Ascending aorta (tissue), 2 donors: ENCODE measurements at regions not wholly inside any gene's neighbourhood (a gene's known extent, or its start where the extent isn't known, plus 50 kb on each side); places are given as distances from the start of the nearest gene placed in this dataset.
"Not testable (repeated sequence)": the region's sequence is repeated elsewhere in the genome, so short reads cannot be mapped to it uniquely, and the experiment has no call there.

Source experiments
- DNase-seq, 2 donors: peaks; one replicate each; pipeline ENCODE4 v3.0.0-alpha.2; 2019; ENCODE audit warnings: low spot score in 2 of 2
- H3K27ac ChIP-seq, 2 donors: fragments of 200-600 bp; sonication (generic); one replicate each; pipeline ENCODE4 v1.5.1; 2016 to 2017; ENCODE audit warnings: mild to moderate bottlenecking in 1 of 2
- H3K27me3 ChIP-seq: fragments of 200-600 bp; sonication (generic); one replicate; pipeline ENCODE4 v1.5.1; 2017
- H3K36me3 ChIP-seq, 2 donors: fragments of 200-600 bp; sonication (generic); one replicate each; pipeline ENCODE4 v1.5.1; 2016
- H3K4me1 ChIP-seq, 2 donors: fragments of 200-600 bp; sonication (generic); one replicate each; pipeline ENCODE4 v1.5.1; 2016 to 2017; ENCODE audit warnings: mild to moderate bottlenecking in 1 of 2
- H3K4me3 ChIP-seq, 2 donors: fragments of 200-600 bp; sonication (generic); one replicate each; pipeline ENCODE4 v1.5.1; 2016 to 2017; ENCODE audit warnings: mild to moderate bottlenecking in 1 of 2
- H3K9me3 ChIP-seq, 2 donors: fragments of 200-600 bp; sonication (generic); one replicate each; pipeline ENCODE4 v1.5.1; 2016
- intact Hi-C: fragments of 100-400 bp; cut with DNase I; formaldehyde crosslinking; loops from one replicate; pipeline ENCODE4 v1.15.1; 2023

DNA sequence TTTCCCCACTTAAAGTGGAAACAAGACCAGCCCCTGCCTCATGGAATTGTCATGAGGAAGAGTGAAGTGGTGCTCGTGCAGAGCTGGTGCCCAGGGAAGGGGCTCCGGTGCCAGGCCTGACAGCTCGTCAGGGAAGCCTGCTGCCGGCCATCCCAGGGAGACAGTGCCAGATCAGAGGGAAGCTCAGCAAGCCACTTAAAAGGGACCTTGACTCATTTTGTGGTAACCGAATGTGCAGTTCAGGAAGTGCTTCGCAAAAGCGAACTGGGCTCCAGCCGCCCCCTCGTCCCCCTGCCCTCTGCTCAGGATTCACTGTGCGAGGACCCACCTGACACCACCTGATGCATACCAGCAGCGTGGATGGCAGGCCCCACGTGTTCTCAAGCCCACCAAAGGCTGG lies 209.6 kb upstream of the PLGLB2 start:
- intact Hi-C loops, H3K36me3 ChIP-seq, H3K4me3 ChIP-seq, H3K27ac ChIP-seq, H3K4me1 ChIP-seq, DNase-seq, H3K9me3 ChIP-seq, H3K27me3 ChIP-seq: not testable (repeated sequence)

DNA sequence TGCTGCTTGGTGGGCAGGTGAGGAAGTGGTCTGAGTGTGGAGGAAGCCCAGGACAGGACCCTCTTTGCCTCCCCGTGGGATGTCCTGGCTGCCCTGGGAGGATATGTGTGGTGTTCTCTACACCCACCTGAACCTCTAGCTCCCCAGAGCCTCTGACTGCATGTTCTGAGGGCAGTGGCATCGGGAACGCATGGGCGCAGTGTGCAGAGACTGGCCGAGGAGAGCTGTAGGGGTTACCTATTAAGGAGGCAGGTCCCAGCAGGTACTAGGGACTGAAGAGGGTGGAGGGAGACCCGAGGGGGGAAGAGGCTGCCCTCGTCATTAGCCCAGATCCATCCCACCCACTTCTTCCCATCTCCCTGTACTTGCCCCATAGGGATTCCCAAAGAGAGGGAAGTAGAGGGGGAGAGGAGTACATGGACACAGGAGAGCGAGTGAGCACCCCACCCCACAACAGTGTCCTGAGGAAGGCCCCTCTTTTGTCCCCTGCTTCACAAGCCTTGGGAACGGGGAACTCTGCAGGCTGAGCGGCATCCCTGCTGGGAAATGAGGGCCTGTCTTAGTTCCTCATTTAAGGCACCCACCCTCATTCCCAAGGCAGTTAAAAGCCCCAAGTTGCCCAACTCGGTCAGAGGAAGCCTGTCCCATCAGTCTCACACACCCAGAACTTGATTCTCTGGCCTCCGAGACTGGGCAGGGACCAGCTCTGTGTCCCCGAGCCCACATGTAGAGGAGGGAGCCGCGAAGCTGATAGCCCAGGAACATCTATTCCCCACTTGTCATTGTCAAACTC lies 208.5 kb upstream of the PLGLB2 start:
- H3K9me3 ChIP-seq, intact Hi-C loops, H3K27me3 ChIP-seq, H3K27ac ChIP-seq, H3K36me3 ChIP-seq, H3K4me3 ChIP-seq, DNase-seq, H3K4me1 ChIP-seq: not testable (repeated sequence)

GRCh38 chr2:87540242-87540641 lies 207.6 kb upstream of the PLGLB2 start:
- H3K27me3 ChIP-seq, intact Hi-C loops, H3K4me1 ChIP-seq, H3K27ac ChIP-seq, H3K9me3 ChIP-seq, DNase-seq, H3K4me3 ChIP-seq, H3K36me3 ChIP-seq: not testable (repeated sequence)

GRCh38 chr2:87542599-87543174 lies 205.2 kb upstream of the PLGLB2 start:
- H3K27ac ChIP-seq, H3K9me3 ChIP-seq, H3K4me3 ChIP-seq, H3K36me3 ChIP-seq, H3K4me1 ChIP-seq, intact Hi-C loops, H3K27me3 ChIP-seq, DNase-seq: not testable (repeated sequence)

GRCh38 chr2:87543797-87544196 lies 204.1 kb upstream of the PLGLB2 start:
- H3K4me1 ChIP-seq, intact Hi-C loops, H3K27ac ChIP-seq, H3K9me3 ChIP-seq, H3K36me3 ChIP-seq, H3K27me3 ChIP-seq, DNase-seq, H3K4me3 ChIP-seq: not testable (repeated sequence)

DNA sequence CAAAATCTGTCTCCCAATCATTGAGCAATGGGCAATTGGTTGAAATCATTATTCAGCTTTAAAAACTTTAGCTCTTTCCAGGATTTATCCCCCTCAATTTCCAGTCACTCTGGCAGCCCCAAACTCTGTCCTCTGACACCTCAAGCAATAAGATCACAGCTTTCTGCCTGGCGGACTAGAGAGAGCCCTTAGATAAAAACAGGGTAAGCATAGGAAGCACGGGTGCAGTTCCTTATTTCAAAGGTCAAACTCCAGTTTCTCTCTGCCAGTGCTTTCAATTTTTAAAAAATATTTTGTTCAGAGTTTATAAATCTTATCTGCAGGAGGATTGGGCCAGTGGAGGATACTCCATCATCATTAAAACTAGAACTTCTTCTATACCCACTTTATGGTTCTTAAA lies 200.8 kb upstream of the PLGLB2 start:
- H3K36me3 ChIP-seq, DNase-seq, intact Hi-C loops, H3K4me1 ChIP-seq, H3K27ac ChIP-seq, H3K9me3 ChIP-seq, H3K27me3 ChIP-seq, H3K4me3 ChIP-seq: not testable (repeated sequence)

- H3K9me3 ChIP-seq, H3K36me3 ChIP-seq, intact Hi-C loops, DNase-seq, H3K27me3 ChIP-seq, H3K4me3 ChIP-seq, H3K27ac ChIP-seq, H3K4me1 ChIP-seq: not testable (repeated sequence)
Observed at GRCh38 chr2:87547966-87548365, 199.9 kb upstream of the PLGLB2 start.

GRCh38 chr2:87548681-87549536 lies 199.0 kb upstream of the PLGLB2 start:
- H3K27ac ChIP-seq, intact Hi-C loops, H3K9me3 ChIP-seq, H3K4me3 ChIP-seq, H3K27me3 ChIP-seq, H3K4me1 ChIP-seq, DNase-seq, H3K36me3 ChIP-seq: not testable (repeated sequence)

DNA sequence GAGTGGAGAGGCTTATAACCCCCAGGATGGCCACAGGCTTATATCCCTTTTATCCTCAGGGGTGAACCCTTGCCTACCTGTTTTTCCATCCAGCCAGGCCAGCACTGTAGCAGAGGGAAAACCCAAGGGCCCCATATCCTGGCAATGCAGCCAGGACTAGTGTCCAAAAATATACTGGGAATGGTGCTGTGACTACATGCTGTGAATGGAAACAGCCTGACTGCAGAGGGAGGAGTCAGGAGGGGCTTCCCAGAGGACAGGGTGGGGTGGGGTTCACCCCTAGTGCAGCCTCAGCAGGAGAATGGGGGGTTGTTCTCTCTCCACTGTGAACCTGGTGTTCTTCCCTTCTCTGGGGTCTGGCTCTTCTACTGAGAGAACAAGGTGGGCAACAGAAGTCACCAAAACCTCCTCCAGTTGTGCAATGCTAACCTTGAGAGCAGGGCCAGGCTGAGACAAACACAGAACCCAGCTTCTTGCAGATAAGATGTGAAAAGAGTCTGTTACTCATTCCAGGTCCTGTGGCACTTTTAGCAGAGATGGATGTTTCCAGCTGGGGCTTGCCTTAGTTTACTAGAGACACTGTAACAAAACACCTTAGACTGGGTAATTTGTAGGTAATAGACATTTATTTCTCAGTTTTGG lies 198.2 kb upstream of the PLGLB2 start:
- H3K4me3 ChIP-seq, H3K9me3 ChIP-seq, H3K27me3 ChIP-seq, H3K27ac ChIP-seq, H3K36me3 ChIP-seq, DNase-seq, H3K4me1 ChIP-seq, intact Hi-C loops: not testable (repeated sequence)

DNA sequence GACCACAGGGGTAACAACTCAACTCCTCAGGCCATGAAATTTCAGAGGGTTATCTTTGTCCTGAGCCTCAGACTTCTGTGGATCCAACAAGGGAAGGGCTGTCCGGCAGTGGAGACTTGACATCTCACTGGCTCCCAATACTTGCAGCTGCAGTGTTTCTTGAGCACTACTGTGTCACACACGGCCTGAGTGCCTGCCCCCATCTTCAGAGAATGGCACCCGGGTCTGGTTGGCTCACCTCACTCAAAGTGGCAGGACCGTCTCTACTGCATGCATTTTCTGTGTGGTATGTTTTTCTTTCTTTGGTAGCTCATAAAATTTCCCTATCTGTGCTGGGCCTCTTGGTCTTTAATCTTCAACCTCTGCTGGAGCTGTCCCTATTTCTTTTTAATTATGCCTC lies 193.2 kb upstream of the PLGLB2 start:
- intact Hi-C loops, H3K36me3 ChIP-seq, H3K27me3 ChIP-seq, H3K9me3 ChIP-seq, H3K27ac ChIP-seq, H3K4me3 ChIP-seq, H3K4me1 ChIP-seq, DNase-seq: not testable (repeated sequence)

DNA sequence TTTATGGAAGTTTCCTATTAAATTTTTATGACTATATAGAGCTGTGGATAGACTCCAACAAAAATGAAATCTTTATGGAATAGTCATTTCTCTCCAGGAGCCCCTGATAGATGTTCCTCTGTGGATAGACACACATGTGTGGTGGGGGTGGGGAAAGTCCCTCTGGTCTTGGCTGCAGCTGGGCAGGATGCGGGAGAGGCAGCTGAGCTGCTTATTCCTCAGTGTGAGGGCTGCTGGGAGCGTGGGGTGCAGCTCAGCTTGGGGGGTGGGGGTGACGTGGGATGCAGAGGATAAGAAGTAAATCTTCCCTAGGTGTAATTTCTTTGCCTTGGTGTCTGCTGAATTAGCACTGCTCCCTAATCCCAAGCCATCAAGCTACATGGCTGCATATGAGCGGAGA lies 192.8 kb upstream of the PLGLB2 start:
- H3K27me3 ChIP-seq, H3K27ac ChIP-seq, intact Hi-C loops, H3K4me3 ChIP-seq, H3K9me3 ChIP-seq, H3K36me3 ChIP-seq, H3K4me1 ChIP-seq, DNase-seq: not testable (repeated sequence)

DNA sequence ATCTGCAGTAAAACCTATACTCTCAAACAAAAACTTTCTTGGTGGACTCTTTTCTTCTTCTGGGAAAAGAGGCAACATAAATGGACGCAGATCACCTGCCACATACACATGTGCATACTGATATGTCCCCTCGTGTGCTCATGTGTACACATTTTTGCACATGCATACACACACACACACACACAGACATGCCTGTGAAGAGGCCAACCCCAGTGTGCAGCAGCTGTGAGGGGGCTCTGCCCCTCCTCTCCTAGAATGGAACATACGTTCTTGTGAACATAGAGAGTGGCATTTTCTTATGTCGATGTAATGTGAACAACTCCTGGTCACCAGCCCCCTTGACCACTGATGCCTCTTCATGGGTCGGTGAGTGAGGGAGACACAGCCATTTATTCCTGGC lies 188.9 kb upstream of the PLGLB2 start:
- H3K27ac ChIP-seq, DNase-seq, H3K4me1 ChIP-seq, H3K4me3 ChIP-seq, H3K36me3 ChIP-seq, intact Hi-C loops, H3K27me3 ChIP-seq, H3K9me3 ChIP-seq: not testable (repeated sequence)

DNA sequence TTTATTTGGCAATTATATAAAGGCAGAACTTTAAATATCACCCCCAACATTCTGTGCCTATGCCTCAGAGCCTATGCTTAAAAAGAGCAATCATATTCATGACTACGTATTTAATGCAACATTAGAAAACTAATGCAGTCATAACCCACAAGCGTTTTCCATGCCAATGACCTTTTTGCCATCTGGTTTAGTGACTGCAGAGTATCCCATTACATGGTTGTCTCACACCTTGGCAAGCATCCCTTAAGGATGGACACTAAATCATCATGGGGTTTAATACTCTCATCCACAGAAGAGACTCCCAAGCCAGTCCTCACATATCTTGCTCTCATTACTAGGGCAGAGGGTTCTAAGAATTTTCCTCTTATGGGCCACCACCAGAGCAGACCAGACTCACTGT lies 188.2 kb upstream of the PLGLB2 start:
- DNase-seq, H3K36me3 ChIP-seq, H3K27ac ChIP-seq, H3K4me1 ChIP-seq, H3K4me3 ChIP-seq, intact Hi-C loops, H3K9me3 ChIP-seq, H3K27me3 ChIP-seq: not testable (repeated sequence)

DNA sequence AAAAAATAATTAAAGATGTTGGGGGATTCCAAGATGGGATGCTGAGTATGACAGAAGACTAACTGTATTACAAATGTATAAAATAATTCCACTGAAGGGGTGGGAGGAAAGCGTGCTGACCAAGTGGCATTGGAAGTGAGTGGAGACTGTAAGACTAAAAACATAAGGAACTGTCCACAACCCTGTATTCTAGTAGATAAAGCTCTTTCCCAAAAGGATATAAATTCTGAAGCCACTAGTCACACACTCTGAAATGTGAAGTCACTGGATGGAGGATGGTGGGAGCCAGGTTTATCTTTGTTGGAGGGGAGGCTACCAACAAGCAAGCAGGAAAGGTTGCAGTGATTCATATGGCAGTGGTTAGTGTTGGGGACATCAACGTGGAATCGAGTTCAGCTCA lies 182.8 kb upstream of the PLGLB2 start:
- H3K27ac ChIP-seq, H3K27me3 ChIP-seq, H3K36me3 ChIP-seq, H3K4me1 ChIP-seq, intact Hi-C loops, H3K9me3 ChIP-seq, H3K4me3 ChIP-seq, DNase-seq: not testable (repeated sequence)
